ENCODE measurements at regions not wholly inside any gene's neighbourhood (a gene's known extent, or its start where the extent isn't known, plus 50 kb on each side); places are given as distances from the start of the nearest gene placed in this dataset.

GRCh38 chr13:87498681-87499080 is 172.5 kb upstream of the SLITRK5 start:
- TF ChIP-seq CTCF (IDR thresholded peaks at IDR 0.05) (no peak), POLR2A (IDR thresholded peaks at IDR 0.05) (no peak), EP300 (IDR thresholded peaks at IDR 0.05) (no peak)

Measured in ovary (tissue), 3 donors.